Left colon (tissue), 2 donors: ENCODE measurements at regions not wholly inside any gene's neighbourhood (a gene's known extent, or its start where the extent isn't known, plus 50 kb on each side); places are given as distances from the start of the nearest gene placed in this dataset.

ENCODE experiments used
- ATAC-seq: fragments of 200-7000 bp; cut with Tn5 transposase; one replicate; pipeline ENCODE4 v1.9.1; 2020; ENCODE audit warnings: mild to moderate bottlenecking, moderate library complexity
- DNase-seq, 2 donors: peaks; one replicate each; pipeline ENCODE4 v3.0.0-alpha.2; 2020
- intact Hi-C, 2 donors: fragments of 100-400 bp; cut with DNase I in 1 of 2; cut with micrococcal nuclease in 1 of 2; formaldehyde crosslinking; loops; one replicate each; pipeline versions ENCODE4 v1.11.2 to v1.14.0; 2022; cut with DNase I, micrococcal nuclease
- donor health status: DM: no; HTN: no; CAD: no.
- donor health status: DM: yes; HTN: yes; CAD: no.

GRCh38 chr2:11983870-11984269 is 237.4 kb downstream of the LPIN1 start:
- ATAC-seq, result no peak
- DNase-seq, result no peak
- intact Hi-C loops, result no loop called here

- no peak for ATAC-seq
- intact Hi-C loops, result no loop called here
- no peak for DNase-seq
These were observed 238.1 kb downstream of the LPIN1 start for GRCh38 chr2:11984316-11985158.

- intact Hi-C loops, result no loop called here
- DNase-seq (no peak), ATAC-seq (no peak)
These were observed 239.6 kb downstream of the LPIN1 start for GRCh38 chr2:11985817-11986566.

- no peak for DNase-seq
- no peak for ATAC-seq
- intact Hi-C loops, result no loop called here
These were observed 240.7 kb downstream of the LPIN1 start for GRCh38 chr2:11987151-11987550.

GRCh38 chr2:11988691-11989353 is 242.4 kb downstream of the LPIN1 start:
- DNase-seq (no peak), ATAC-seq (no peak)
- intact Hi-C loops, result no loop called here

- DNase-seq (no peak), ATAC-seq (no peak)
- intact Hi-C loops, result no loop called here
These were observed 242.9 kb downstream of the LPIN1 start for GRCh38 chr2:11989354-11989703.

GRCh38 chr2:11990576-11990975 is 244.1 kb downstream of the LPIN1 start:
- no peak for ATAC-seq

GRCh38 chr2:11993749-11994148 is 247.3 kb downstream of the LPIN1 start:
- no peak for DNase-seq
- no peak for ATAC-seq
- intact Hi-C loops, result no loop called here

More at GRCh38 chr2:11990576-11990975, 244.1 kb downstream of the LPIN1 start:
- DNase-seq, result no peak
- intact Hi-C loops, result no loop called here

- no peak for ATAC-seq
- intact Hi-C loops, result no loop called here
These were observed 249.0 kb downstream of the LPIN1 start for GRCh38 chr2:11995456-11995855.

GRCh38 chr2:11996618-11997017 is 250.2 kb downstream of the LPIN1 start:
- ATAC-seq, result no peak
- intact Hi-C loops, result no loop called here
- DNase-seq, result no peak

More at GRCh38 chr2:11995456-11995855, 249.0 kb downstream of the LPIN1 start:
- no peak for DNase-seq

GRCh38 chr2:11997142-11997541 is 250.7 kb downstream of the LPIN1 start:
- intact Hi-C loops, result no loop called here
- ATAC-seq (no peak), DNase-seq (no peak)

GRCh38 chr2:11998218-11998617 is 251.8 kb downstream of the LPIN1 start:
- ATAC-seq, result no peak
- intact Hi-C loops, result no loop called here

GRCh38 chr2:11998626-11999378 is 252.4 kb downstream of the LPIN1 start:
- DNase-seq (no peak), ATAC-seq (no peak)
- intact Hi-C loops, result no loop called here

More at GRCh38 chr2:11998218-11998617, 251.8 kb downstream of the LPIN1 start:
- DNase-seq, result no peak

- intact Hi-C loops, result no loop called here
- ATAC-seq (no peak), DNase-seq (no peak)
These were observed 255.2 kb downstream of the LPIN1 start for GRCh38 chr2:12001621-12002020.

GRCh38 chr2:12002215-12002614 is 255.8 kb downstream of the LPIN1 start:
- no peak for DNase-seq
- ATAC-seq, result no peak
- intact Hi-C loops, result no loop called here

- ATAC-seq, result no peak
- intact Hi-C loops, result no loop called here
These were observed 258.3 kb downstream of the LPIN1 start for GRCh38 chr2:12004713-12005112.

GRCh38 chr2:12005886-12006681 is 259.7 kb downstream of the LPIN1 start:
- ATAC-seq (no peak), DNase-seq (peak in 1 of 2 donors; percentile 26)
- intact Hi-C loops, result no loop called here

More at GRCh38 chr2:12004713-12005112, 258.3 kb downstream of the LPIN1 start:
- no peak for DNase-seq

- ATAC-seq (no peak), DNase-seq (no peak)
- intact Hi-C loops, result no loop called here
These were observed 260.4 kb downstream of the LPIN1 start for GRCh38 chr2:12006850-12007249.
